ENCODE measurements at regions not wholly inside any gene's neighbourhood (a gene's known extent, or its start where the extent isn't known, plus 50 kb on each side); places are given as distances from the start of the nearest gene placed in this dataset.

DNA sequence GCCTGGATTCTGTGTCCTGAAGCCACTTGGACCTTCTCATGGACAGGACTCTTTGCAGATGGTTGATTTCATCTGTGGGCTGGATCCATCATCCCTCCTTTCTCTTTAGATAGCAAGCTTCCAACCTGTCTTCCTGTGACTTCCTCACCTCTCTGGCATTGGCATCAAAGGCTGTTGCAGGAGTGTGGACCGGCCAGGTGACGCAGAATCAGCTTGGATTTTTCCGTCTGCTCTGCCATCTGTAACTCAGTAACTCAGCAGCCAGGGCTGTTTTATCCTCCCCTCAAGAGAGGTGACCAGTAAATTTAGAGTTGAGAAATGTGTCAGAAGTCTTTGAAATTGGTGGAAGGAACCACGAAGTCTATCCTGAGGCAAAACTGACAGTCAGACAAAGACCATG, 701.7 kb upstream of the TMEM132C start:
- in situ Hi-C loops (cut with MboI; ENCODE audit: low pct_unique_long_range_greater_than_20kb, low sequenced_read_pairs, unreplicated experiment): no loop called here
- DNase-seq (ENCODE audit: low spot score): no peak
- no peak for TF ChIP-seq CTCF (IDR thresholded peaks at IDR 0.05; ENCODE audit: extremely low read depth, insufficient read depth, missing control alignments)

DNA sequence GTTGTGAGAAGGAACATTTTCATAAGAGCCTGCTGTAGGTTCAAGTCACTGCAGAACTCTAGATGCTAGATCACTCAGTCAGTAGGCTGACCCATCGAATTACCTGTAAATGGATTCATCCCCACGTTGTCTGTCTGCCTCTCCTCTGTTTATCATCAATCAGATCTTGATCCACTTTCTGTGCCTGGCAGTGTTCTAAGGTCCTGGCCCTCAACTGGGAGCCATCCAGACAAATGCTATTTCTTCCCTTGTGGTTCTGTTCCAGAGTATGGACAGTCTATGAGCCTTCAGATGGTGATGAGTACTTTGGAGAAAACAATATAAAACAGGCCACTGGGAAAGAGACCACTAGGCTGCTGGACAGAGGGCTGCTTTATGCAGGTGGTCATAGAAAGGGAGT, 699.4 kb upstream of the TMEM132C start:
- in situ Hi-C loops (cut with MboI; ENCODE audit: low pct_unique_long_range_greater_than_20kb, low sequenced_read_pairs, unreplicated experiment): no loop called here
- no peak for TF ChIP-seq CTCF (IDR thresholded peaks at IDR 0.05; ENCODE audit: extremely low read depth, insufficient read depth, missing control alignments)
- DNase-seq (ENCODE audit: low spot score): no peak

GRCh38 chr12:127570387-127570786, 696.6 kb upstream of the TMEM132C start:
- no peak for DNase-seq (ENCODE audit: low spot score)
- TF ChIP-seq CTCF (IDR thresholded peaks at IDR 0.05; ENCODE audit: extremely low read depth, insufficient read depth, missing control alignments): no peak
- in situ Hi-C loops (cut with MboI; ENCODE audit: low pct_unique_long_range_greater_than_20kb, low sequenced_read_pairs, unreplicated experiment): no loop called here

DNA sequence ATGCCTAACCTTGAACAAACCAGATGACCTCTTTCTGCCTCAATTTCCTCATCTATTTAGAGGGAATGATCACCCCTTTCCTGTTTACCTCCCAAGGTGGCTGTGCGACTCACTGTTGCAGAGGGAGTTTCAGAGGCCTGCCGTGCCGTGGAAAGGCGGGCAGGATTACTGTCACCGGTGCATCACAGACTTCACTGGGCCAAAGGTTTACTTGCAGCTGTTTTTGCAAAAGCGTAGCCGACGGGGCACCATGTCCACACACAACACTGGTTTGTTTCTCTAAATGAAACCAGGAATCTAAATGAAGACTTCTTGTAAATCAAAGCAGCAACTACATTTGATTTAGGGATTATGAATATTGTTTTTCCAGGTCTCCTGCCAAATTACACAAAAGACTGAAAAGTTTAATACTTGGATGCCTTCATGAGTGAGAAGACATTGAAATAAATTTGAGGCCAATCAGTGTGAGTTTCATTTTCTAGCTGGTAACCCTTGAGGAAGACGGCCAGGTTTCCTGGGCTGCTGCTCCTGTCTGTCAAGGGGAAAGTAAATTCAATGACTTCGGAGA, 696.1 kb upstream of the TMEM132C start:
- no peak for DNase-seq (ENCODE audit: low spot score)
- in situ Hi-C loops (cut with MboI; ENCODE audit: low pct_unique_long_range_greater_than_20kb, low sequenced_read_pairs, unreplicated experiment): no loop called here
- TF ChIP-seq CTCF (IDR thresholded peaks at IDR 0.05; ENCODE audit: extremely low read depth, insufficient read depth, missing control alignments): no peak

DNA sequence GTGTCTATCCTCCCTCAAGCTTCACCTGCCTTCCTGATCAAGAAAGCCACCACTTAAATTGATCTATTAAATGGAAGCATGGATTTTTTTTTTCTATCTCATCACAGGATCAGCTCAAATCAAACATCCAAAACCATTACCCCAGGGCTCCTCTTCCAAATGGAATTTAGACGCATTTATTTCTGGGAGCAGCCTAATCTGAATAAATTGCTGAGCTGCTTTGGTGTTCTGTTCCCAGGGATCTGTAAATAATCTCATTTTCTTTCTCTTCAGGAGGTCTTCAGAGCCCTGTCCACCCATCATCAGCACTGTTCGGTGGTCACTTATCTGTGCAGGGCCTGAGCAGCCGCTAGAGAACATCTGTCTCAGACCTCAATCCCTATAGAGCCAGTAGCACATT, 695.4 kb upstream of the TMEM132C start:
- no peak for TF ChIP-seq CTCF (IDR thresholded peaks at IDR 0.05; ENCODE audit: extremely low read depth, insufficient read depth, missing control alignments)
- in situ Hi-C loops (cut with MboI; ENCODE audit: low pct_unique_long_range_greater_than_20kb, low sequenced_read_pairs, unreplicated experiment): no loop called here
- no peak for DNase-seq (ENCODE audit: low spot score)

DNA sequence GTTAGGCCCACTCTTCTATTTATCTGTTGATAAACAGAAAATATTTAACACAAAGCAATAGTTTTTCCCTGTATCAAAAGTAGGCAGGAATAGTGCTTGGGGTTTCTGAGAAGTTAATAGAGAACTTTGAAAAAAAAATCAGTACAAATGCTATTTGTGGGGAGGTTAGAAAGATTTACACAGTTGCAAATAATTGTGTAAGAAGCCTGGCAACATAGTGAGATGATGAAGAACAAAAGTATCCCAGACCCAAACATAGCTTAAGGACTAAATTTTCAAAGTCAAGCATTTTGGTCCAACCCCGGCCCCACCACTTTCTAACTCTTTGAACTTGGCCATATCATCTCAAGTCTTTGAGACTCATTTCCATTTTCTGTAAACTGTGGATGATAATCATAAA, 687.5 kb upstream of the TMEM132C start:
- no peak for TF ChIP-seq CTCF (IDR thresholded peaks at IDR 0.05; ENCODE audit: extremely low read depth, insufficient read depth, missing control alignments)
- in situ Hi-C loops (cut with MboI; ENCODE audit: low pct_unique_long_range_greater_than_20kb, low sequenced_read_pairs, unreplicated experiment): no loop called here
- no peak for DNase-seq (ENCODE audit: low spot score)

DNA sequence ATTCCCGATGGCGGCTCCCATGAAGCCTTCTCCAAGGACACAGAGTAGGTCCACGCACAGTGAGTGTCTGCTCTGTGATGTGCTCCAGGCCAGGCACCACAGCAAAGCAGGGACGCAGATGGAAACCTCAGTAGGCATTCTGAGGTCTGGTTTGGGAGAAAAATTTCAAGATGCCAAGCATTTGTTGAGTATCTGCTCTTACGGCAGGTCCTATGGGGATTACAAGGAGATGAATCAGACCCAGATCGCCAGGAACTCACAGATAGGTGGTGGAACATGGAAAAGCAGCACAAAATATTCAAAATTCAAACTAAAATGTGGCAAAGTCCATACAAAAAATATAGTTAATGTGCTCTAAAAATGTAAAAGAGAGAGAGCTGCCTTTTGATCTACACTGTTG, 684.9 kb upstream of the TMEM132C start:
- TF ChIP-seq CTCF (IDR thresholded peaks at IDR 0.05; ENCODE audit: extremely low read depth, insufficient read depth, missing control alignments): no peak
- no peak for DNase-seq (ENCODE audit: low spot score)
- in situ Hi-C loops (cut with MboI; ENCODE audit: low pct_unique_long_range_greater_than_20kb, low sequenced_read_pairs, unreplicated experiment): no loop called here

All from GM13977 (cell line).